Prostate gland (tissue), 2 donors: ENCODE measurements at regions not wholly inside any gene's neighbourhood (a gene's known extent, or its start where the extent isn't known, plus 50 kb on each side); places are given as distances from the start of the nearest gene placed in this dataset.

Experiments used
- CTCF ChIP-seq, 4 experiments: fragments of 200-600 bp in 2 of 4; fragments of 450-650 bp in 2 of 4; sonication (generic) in 2 of 4; IDR thresholded peaks; 1 replicate in 3 of 4; 2 replicates in 1 of 4; pipeline ENCODE4 v1.5.1; 2016 to 2019; ENCODE audit warnings: antibody characterized with exemption in 4 of 4, mild to moderate bottlenecking in 2 of 4, moderate library complexity in 2 of 4
- POLR2A ChIP-seq: fragments of 450-650 bp; IDR thresholded peaks from one replicate; pipeline ENCODE4 v1.6.1; 2016; ENCODE audit warnings: antibody characterized with exemption, mild to moderate bottlenecking
- POLR2AphosphoS5 ChIP-seq: sonication (generic); formaldehyde crosslinking; IDR thresholded peaks from one replicate; pipeline ENCODE4 v1.6.1; 2017; ENCODE audit warnings: antibody characterized with exemption

- TF ChIP-seq POLR2A (no peak), POLR2AphosphoS5 (no peak), CTCF (IDR thresholded peaks at IDR 0.05) (no peak)
Observed at GRCh38 chr4:104750008-104750407, 255.3 kb upstream of the CXXC4 start.
